Stomach (tissue), 8 donors: ENCODE measurements at regions not wholly inside any gene's neighbourhood (a gene's known extent, or its start where the extent isn't known, plus 50 kb on each side); places are given as distances from the start of the nearest gene placed in this dataset.

Source experiments
- DNase-seq, 2 donors: peaks; one replicate each; pipeline versions ENCODE4 v3.0.0 to v3.0.0-alpha.2; 2013 to 2019
- H3K27ac ChIP-seq, 5 donors: fragments of 200-600 bp in 4 of 5; sonication (generic) in 4 of 5; one replicate each; pipeline ENCODE4 v1.5.1; 2013 to 2019; ENCODE audit warnings: mild to moderate bottlenecking in 1 of 5, moderate library complexity in 1 of 5
- H3K27me3 ChIP-seq, 3 donors: fragments of 200-600 bp; sonication (generic); one replicate each; pipeline ENCODE4 v1.5.1; 2017 to 2019; ENCODE audit warnings: mixed run types in 1 of 3
- H3K36me3 ChIP-seq, 4 donors: fragments of 200-600 bp; sonication (generic); 1 replicate in 3 of 4; 2 replicates in 1 of 4; pipeline ENCODE4 v1.5.1; 2016 to 2019
- H3K4me1 ChIP-seq, 4 donors: fragments of 200-600 bp; sonication (generic); one replicate each; pipeline ENCODE4 v1.5.1; 2016 to 2019
- H3K4me3 ChIP-seq, 4 donors: fragments of 200-600 bp; sonication (generic) in 3 of 4; one replicate each; pipeline ENCODE4 v1.5.1; 2016 to 2019; ENCODE audit warnings: mild to moderate bottlenecking in 1 of 4
- H3K9me3 ChIP-seq, 4 donors: fragments of 200-600 bp; sonication (generic); one replicate each; pipeline ENCODE4 v1.5.1; 2016 to 2019
- EP300 ChIP-seq: sonication (generic); formaldehyde crosslinking; IDR thresholded peaks from one replicate; pipeline ENCODE4 v1.6.1; 2017; ENCODE audit warnings: antibody characterized with exemption
- POLR2A ChIP-seq, 4 donors: fragments of 450-650 bp; IDR thresholded peaks; one replicate each; pipeline ENCODE4 v1.6.1; 2016; ENCODE audit warnings: antibody characterized with exemption in 4 of 4, control low read depth in 2 of 4, mild to moderate bottlenecking in 1 of 4, moderate library complexity in 1 of 4
- POLR2AphosphoS5 ChIP-seq, 3 donors: sonication (generic); formaldehyde crosslinking; IDR thresholded peaks; one replicate each; pipeline ENCODE4 v1.6.1; 2016; ENCODE audit warnings: antibody characterized with exemption in 3 of 3
- WGBS, 5 donors: extraction: QIAGEN DNeasy Blood & Tissue Kit in 3 of 5; methylation state at CpG; one replicate each; pipeline versions ENCODE4 v1.1.5 to v1.1.7; 2013 to 2018; 5-methylcytosine and 5-hydroxymethylcytosine counted together
- intact Hi-C: fragments of 100-400 bp; cut with DNase I; formaldehyde crosslinking; loops from one replicate; pipeline ENCODE4 v1.15.1; 2023; ENCODE audit warnings: low total_unique reads
- TF ChIP-seq, protein P1 (sequence below), 7 experiments: fragments of 450-650 bp in 4 of 7; fragments of 200-600 bp in 3 of 7; sonication (generic) in 3 of 7; IDR thresholded peaks; one replicate each; pipeline ENCODE4 v1.5.1; 2016 to 2019; ENCODE audit warnings: antibody characterized with exemption in 7 of 7, control low read depth in 2 of 7, mild to moderate bottlenecking in 1 of 7
- donor health status: healthy with polysubstance abuse.
- donor health status: Bipolar disorder and iron deficiency.
- donor health status: healthy.

DNA sequence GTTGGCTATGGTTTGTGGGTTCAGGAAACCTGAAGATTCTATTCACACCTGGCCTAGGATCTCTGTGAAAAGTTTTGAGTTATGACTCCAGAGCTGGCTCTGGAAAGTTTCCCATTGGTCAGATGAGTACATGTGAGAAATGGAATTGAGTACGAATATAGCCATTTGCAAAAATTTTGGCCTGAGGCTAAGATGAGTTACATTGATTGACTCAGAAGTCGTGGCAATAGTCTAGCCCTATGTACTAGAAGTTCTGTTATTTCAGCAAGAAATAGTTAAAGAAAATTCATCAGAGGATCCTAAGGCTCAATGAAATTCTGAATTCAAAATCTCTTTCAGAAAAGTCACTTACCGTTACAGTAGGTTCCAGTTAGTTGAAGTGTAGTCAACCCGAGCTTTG is 109.9 kb downstream of the PTCSC3 start:
- WGBS, 5 donors = 86 to 92% (median 91%) methylated on average over 4 of the region's 4 CpGs
- H3K4me1 ChIP-seq = peaks cover 0 to 16% (median 6%) of the 10 kb centered on the region in 4 donors

DNA sequence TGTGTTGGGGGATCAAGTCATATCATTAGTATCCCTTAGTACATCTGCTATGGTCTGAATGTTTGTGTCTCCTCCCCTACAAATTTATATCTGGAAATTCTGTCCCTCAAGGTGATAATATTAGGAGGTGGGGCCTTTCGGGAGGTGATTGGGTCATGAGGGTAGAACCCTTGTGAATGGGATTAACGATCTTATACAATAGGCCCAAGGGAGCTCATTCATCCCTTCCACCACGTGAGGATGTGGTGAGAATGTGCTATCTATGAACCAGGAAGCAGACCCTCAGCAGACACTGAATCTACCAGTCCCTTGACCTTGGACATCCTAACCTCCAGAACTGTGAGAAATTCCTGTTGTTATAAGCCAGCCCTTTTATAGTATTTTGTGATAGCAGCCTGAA is 110.7 kb downstream of the PTCSC3 start:
- no peak for DNase-seq
- 66 to 82% (median 74%) methylated on average over 3 of the region's 3 CpGs for WGBS, 5 donors
- Histone ChIP-seq H3K36me3 (no peaks in the 10 kb centered on the region), H3K9me3 (no peaks in the 10 kb centered on the region), H3K27me3 (peaks cover 0 to 3% (median 0%) of the 10 kb centered on the region in 3 donors), H3K27ac (no peak overlapping the region), H3K4me3 (no peak overlapping the region), H3K4me1 (peaks cover 0 to 16% (median 6%) of the 10 kb centered on the region in 4 donors)
- TF ChIP-seq POLR2AphosphoS5 (IDR thresholded peaks at IDR 0.05) = no peak
- no peak for TF ChIP-seq POLR2A (IDR thresholded peaks at IDR 0.05)
- TF ChIP-seq EP300 = no peak
- TF ChIP-seq, protein P1, sequence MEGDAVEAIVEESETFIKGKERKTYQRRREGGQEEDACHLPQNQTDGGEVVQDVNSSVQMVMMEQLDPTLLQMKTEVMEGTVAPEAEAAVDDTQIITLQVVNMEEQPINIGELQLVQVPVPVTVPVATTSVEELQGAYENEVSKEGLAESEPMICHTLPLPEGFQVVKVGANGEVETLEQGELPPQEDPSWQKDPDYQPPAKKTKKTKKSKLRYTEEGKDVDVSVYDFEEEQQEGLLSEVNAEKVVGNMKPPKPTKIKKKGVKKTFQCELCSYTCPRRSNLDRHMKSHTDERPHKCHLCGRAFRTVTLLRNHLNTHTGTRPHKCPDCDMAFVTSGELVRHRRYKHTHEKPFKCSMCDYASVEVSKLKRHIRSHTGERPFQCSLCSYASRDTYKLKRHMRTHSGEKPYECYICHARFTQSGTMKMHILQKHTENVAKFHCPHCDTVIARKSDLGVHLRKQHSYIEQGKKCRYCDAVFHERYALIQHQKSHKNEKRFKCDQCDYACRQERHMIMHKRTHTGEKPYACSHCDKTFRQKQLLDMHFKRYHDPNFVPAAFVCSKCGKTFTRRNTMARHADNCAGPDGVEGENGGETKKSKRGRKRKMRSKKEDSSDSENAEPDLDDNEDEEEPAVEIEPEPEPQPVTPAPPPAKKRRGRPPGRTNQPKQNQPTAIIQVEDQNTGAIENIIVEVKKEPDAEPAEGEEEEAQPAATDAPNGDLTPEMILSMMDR (IDR thresholded peaks at IDR 0.05) = no peak
- intact Hi-C loops = no loop called here

More for the DNA sequence above, 109.9 kb downstream of the PTCSC3 start:
- intact Hi-C loops = no loop called here
- TF ChIP-seq, protein P1 (IDR thresholded peaks at IDR 0.05) = no peak
- TF ChIP-seq EP300 = no peak
- TF ChIP-seq POLR2A (IDR thresholded peaks at IDR 0.05) = no peak
- TF ChIP-seq POLR2AphosphoS5 (IDR thresholded peaks at IDR 0.05) = no peak
- Histone ChIP-seq H3K9me3 (no peaks in the 10 kb centered on the region), H3K4me3 (no peak overlapping the region), H3K27me3 (peaks cover 0 to 4% (median 0%) of the 10 kb centered on the region in 3 donors), H3K27ac (no peak overlapping the region), H3K36me3 (no peaks in the 10 kb centered on the region)
- DNase-seq = no peak

DNA sequence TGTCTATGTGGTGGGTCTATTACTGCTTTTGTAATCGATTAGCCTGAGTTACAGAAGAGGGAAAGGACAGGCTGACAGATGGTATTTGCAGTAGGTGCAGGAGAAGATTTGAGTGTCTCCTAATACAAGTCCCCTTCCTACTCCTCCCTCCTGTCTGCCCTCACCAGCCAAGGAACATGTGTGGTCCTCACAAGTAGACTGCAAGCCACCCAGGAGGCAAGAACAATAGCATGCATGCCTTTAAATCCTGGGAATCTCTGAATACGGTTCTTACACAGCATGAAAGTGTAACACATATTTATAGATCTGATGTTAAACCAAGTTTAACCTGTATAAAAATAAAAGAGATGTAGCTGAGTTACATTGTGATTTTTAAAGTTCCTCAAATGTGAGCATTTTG is 117.0 kb downstream of the PTCSC3 start:
- Histone ChIP-seq H3K4me1 (no peaks in the 10 kb centered on the region), H3K36me3 (no peaks in the 10 kb centered on the region), H3K27me3 (no peaks in the 10 kb centered on the region), H3K27ac (no peak overlapping the region), H3K4me3 (no peak overlapping the region), H3K9me3 (no peaks in the 10 kb centered on the region)
- 63 to 71% (median 70%) methylated on average over 2 of the region's 2 CpGs for WGBS, 5 donors
- TF ChIP-seq, protein P1 (IDR thresholded peaks at IDR 0.05) = no peak
- TF ChIP-seq POLR2AphosphoS5 (IDR thresholded peaks at IDR 0.05) = no peak
- TF ChIP-seq EP300 = no peak
- no peak for TF ChIP-seq POLR2A (IDR thresholded peaks at IDR 0.05)
- intact Hi-C loops = no loop called here
- DNase-seq = no peak

DNA sequence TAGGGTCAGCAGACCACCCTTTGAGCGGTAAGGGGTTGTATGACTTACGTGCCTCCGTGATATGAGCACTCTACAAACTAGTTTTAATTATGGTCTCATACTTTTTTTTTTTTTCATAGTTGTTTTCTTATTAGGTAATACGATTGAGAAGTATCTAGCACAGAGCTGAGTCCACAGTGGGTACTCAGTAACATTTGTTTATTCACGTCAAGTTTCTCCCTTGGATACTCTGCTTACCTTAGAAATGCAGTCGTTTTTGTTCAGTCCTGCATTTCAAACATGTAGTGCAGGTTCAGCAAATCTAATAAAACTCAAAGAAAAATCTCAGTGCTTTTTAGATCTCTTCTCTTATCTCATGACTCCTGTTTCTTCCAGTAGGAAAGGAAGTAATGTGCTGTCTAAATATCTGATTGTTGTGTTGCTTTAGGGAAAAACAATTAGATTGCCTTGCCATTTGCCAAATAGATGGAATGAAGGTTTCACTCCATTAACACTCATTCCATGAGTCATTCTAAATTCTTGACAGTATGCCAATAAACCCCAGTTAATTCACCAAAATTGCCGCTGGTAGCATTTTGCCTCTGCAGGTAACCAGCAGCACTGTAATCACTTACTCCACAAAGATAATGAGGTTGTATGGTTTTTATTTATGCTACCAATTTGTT is 118.9 kb downstream of the PTCSC3 start:
- Histone ChIP-seq H3K27me3 (no peaks in the 10 kb centered on the region), H3K9me3 (no peaks in the 10 kb centered on the region), H3K36me3 (no peaks in the 10 kb centered on the region), H3K27ac (no peak overlapping the region), H3K4me1 (no peaks in the 10 kb centered on the region), H3K4me3 (no peak overlapping the region)
- WGBS, 5 donors = 53 to 65% (median 62%) methylated on average over 7 of the region's 7 CpGs
- TF ChIP-seq POLR2A (IDR thresholded peaks at IDR 0.05) (no peak), EP300 (no peak)
- TF ChIP-seq, protein P1 (IDR thresholded peaks at IDR 0.05) = no peak
- DNase-seq = no peak
- intact Hi-C loops = no loop called here
